Keratinocyte (primary cell): ENCODE measurements at regions not wholly inside any gene's neighbourhood (a gene's known extent, or its start where the extent isn't known, plus 50 kb on each side); places are given as distances from the start of the nearest gene placed in this dataset.

Experiments
- DNase-seq: peaks from one replicate; pipeline ENCODE4 v3.0.0-alpha.2; 2011; ENCODE audit warnings: low read depth, missing footprints, low spot score
- FAIRE-seq: peaks from 2 replicates; lab custom pipeline; 2011; peaks lifted over from hg19 to GRCh38; lab: Jason Lieb, UNC
- H2AFZ ChIP-seq: 2 replicates; pipeline ENCODE4 v1.6.0; 2012; ENCODE audit warnings: low read length, control low read depth, inconsistent platforms; ENCODE audit not compliant: control insufficient read depth
- H3K27ac ChIP-seq: 2 replicates; pipeline ENCODE4 v1.5.1; 2011; ENCODE audit warnings: low read length; ENCODE audit not compliant: control insufficient read depth, insufficient read depth
- H3K27me3 ChIP-seq: 3 replicates; pipeline ENCODE4 v1.6.0; 2011; ENCODE audit warnings: low read length; ENCODE audit not compliant: control insufficient read depth, insufficient read depth; ENCODE audit errors: extremely low read depth
- H3K36me3 ChIP-seq, 2 experiments: 2 replicates in 1 of 2; 3 replicates in 1 of 2; pipeline ENCODE4 v1.5.1; 2011; ENCODE audit warnings: low read length in 2 of 2, mild to moderate bottlenecking in 1 of 2; ENCODE audit not compliant: control insufficient read depth in 2 of 2, insufficient read depth in 2 of 2; ENCODE audit errors: extremely low read depth in 1 of 2
- H3K4me1 ChIP-seq: 3 replicates; pipeline ENCODE4 v1.5.1; 2011; ENCODE audit warnings: low read length; ENCODE audit not compliant: control insufficient read depth, insufficient read depth; ENCODE audit errors: extremely low read depth
- H3K4me2 ChIP-seq: 3 replicates; pipeline ENCODE4 v1.6.0; 2011; ENCODE audit warnings: low read depth, low read length; ENCODE audit not compliant: control insufficient read depth, insufficient read depth; ENCODE audit errors: extremely low read depth
- H3K4me3 ChIP-seq, 3 experiments: fragments of 200-600 bp in 1 of 3; sonication (generic) in 1 of 3; 2 replicates in 2 of 3; 3 replicates in 1 of 3; pipeline ENCODE4 v1.5.1; 2011 to 2016; ENCODE audit warnings: low read length in 3 of 3, mild to moderate bottlenecking in 3 of 3, control low read depth in 2 of 3, inconsistent platforms in 1 of 3, low read depth in 1 of 3, mixed read lengths in 1 of 3, mixed run types in 1 of 3, moderate library complexity in 1 of 3; ENCODE audit not compliant: control insufficient read depth in 2 of 3, insufficient read depth in 2 of 3; ENCODE audit errors: extremely low read depth in 1 of 3
- H3K79me2 ChIP-seq: 2 replicates; pipeline ENCODE4 v1.6.0; 2012; ENCODE audit warnings: low read length; ENCODE audit not compliant: control insufficient read depth, insufficient read depth
- H3K9ac ChIP-seq: 3 replicates; pipeline ENCODE4 v1.6.0; 2011; ENCODE audit warnings: low read length; ENCODE audit not compliant: control insufficient read depth, insufficient read depth; ENCODE audit errors: extremely low read depth
- H3K9me1 ChIP-seq: 3 replicates; pipeline ENCODE4 v1.6.0; 2011; ENCODE audit warnings: low read length; ENCODE audit not compliant: control insufficient read depth, insufficient read depth; ENCODE audit errors: extremely low read depth
- H3K9me3 ChIP-seq: 2 replicates; pipeline ENCODE4 v1.5.1; 2012; ENCODE audit warnings: low read depth, low read length; ENCODE audit not compliant: control insufficient read depth
- H4K20me1 ChIP-seq: 3 replicates; pipeline ENCODE4 v1.6.0; 2011; ENCODE audit warnings: low read length; ENCODE audit not compliant: control insufficient read depth, insufficient read depth; ENCODE audit errors: extremely low read depth
- EZH2 ChIP-seq: IDR thresholded peaks from one replicate; pipeline ENCODE4 v1.6.1; 2012; ENCODE audit warnings: inconsistent platforms, mild to moderate bottlenecking, low read length, moderate library complexity
- dilution Hi-C: fragments of 300-500 bp; cut with MboI; formaldehyde crosslinking; loops from one replicate; pipeline ENCODE4 v1.7.0; 2020; ENCODE audit warnings: low sequenced_read_pairs; ENCODE audit not compliant: extremely low pct_ligation_motif_present
- TF ChIP-seq, protein P1 (sequence below), 3 experiments: IDR thresholded peaks in 1 of 3; conservative IDR thresholded peaks in 1 of 3; optimal IDR thresholded peaks in 1 of 3; 2 replicates in 2 of 3; 3 replicates in 1 of 3; pipeline versions ENCODE3 to v1.5.1; 2011; ENCODE audit warnings: low read length in 3 of 3, mild to moderate bottlenecking in 3 of 3, moderate library complexity in 2 of 3, control low read depth in 1 of 3, inconsistent platforms in 1 of 3; ENCODE audit not compliant: insufficient read depth in 2 of 3; ENCODE audit errors: extremely low read depth in 1 of 3

DNA sequence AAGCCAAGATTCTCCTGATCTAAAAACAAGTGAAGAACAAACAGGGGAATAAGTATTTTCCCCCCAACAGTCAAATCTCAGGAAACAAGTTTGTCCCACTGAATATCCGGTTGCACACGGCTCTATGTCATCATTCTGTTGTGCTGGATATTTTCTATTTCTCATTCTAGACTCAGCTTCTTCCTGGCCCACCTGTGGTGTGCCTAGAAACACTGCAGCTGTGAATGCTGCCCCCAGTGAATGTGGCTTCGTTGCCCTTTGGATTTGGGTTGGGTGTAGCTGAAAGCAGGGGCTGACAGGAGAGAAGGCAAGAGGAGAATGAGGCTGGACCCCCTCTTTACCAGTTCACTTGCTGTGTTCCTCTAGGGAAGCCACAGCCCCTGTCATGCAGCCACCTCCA lies 181.2 kb upstream of the PROK2 start:
- Histone ChIP-seq H3K4me3 (no peak overlapping the region), H3K9me3 (no peaks in the 10 kb centered on the region), H3K9me1 (no peaks in the 10 kb centered on the region), H3K4me2 (no peak overlapping the region), H3K27me3 (peaks cover 22% of the 10 kb centered on the region), H3K4me1 (peaks cover 4% of the 10 kb centered on the region), H2AFZ (no peak overlapping the region), H3K36me3 (no peaks in the 10 kb centered on the region), H4K20me1 (no peaks in the 10 kb centered on the region), H3K9ac (no peak overlapping the region), H3K79me2 (no peaks in the 10 kb centered on the region), H3K27ac (no peak overlapping the region)
- DNase-seq (no peak), FAIRE-seq (no peak)
- dilution Hi-C loops, result no loop called here
- TF ChIP-seq, protein P1, sequence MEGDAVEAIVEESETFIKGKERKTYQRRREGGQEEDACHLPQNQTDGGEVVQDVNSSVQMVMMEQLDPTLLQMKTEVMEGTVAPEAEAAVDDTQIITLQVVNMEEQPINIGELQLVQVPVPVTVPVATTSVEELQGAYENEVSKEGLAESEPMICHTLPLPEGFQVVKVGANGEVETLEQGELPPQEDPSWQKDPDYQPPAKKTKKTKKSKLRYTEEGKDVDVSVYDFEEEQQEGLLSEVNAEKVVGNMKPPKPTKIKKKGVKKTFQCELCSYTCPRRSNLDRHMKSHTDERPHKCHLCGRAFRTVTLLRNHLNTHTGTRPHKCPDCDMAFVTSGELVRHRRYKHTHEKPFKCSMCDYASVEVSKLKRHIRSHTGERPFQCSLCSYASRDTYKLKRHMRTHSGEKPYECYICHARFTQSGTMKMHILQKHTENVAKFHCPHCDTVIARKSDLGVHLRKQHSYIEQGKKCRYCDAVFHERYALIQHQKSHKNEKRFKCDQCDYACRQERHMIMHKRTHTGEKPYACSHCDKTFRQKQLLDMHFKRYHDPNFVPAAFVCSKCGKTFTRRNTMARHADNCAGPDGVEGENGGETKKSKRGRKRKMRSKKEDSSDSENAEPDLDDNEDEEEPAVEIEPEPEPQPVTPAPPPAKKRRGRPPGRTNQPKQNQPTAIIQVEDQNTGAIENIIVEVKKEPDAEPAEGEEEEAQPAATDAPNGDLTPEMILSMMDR (optimal IDR thresholded peaks at IDR 0.05 in 1 of 3, IDR thresholded peaks at IDR 0.05 in 1 of 3, conservative IDR thresholded peaks at IDR 0.05 in 1 of 3; ENCODE audit: extremely low read depth in 1 of 3, insufficient read depth in 2 of 3, low read length in 3 of 3), result no peak
- TF ChIP-seq EZH2, result no peak

DNA sequence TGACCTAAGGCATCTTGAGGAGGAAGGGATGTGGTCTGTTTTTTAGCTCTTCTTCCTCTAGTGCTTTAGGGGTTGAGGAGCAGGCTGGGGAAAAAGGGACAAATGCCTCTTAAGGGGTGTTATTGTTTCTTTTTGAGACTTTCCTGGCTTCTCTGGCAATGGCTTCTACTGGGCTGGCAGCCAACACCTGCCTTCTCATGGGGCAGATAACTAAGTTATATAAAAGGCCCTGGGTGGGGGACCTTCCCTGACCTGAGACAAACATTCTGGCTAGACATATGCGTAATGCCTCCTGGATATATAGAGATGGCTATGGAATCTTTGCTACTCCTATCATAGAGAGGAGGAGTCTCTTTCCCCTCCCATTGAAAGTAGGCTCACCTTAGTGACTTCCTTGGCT lies 179.2 kb upstream of the PROK2 start:
- Histone ChIP-seq H3K27me3 (peaks cover 22% of the 10 kb centered on the region), H3K27ac (no peak overlapping the region), H4K20me1 (no peaks in the 10 kb centered on the region), H3K4me2 (no peak overlapping the region), H3K9me3 (no peaks in the 10 kb centered on the region), H3K9ac (no peak overlapping the region), H3K9me1 (no peaks in the 10 kb centered on the region), H3K4me1 (peaks cover 4% of the 10 kb centered on the region), H3K4me3 (no peak overlapping the region), H3K79me2 (no peaks in the 10 kb centered on the region), H3K36me3 (no peaks in the 10 kb centered on the region), H2AFZ (no peak overlapping the region)
- dilution Hi-C loops, result no loop called here
- DNase-seq, result no peak
- no peak for FAIRE-seq
- TF ChIP-seq, protein P1 (optimal IDR thresholded peaks at IDR 0.05 in 1 of 3, IDR thresholded peaks at IDR 0.05 in 1 of 3, conservative IDR thresholded peaks at IDR 0.05 in 1 of 3; ENCODE audit: extremely low read depth in 1 of 3, insufficient read depth in 2 of 3, low read length in 3 of 3), result no peak
- no peak for TF ChIP-seq EZH2
